Mucosa of stomach (tissue), 1 donor: ENCODE measurements at regions not wholly inside any gene's neighbourhood (a gene's known extent, or its start where the extent isn't known, plus 50 kb on each side); places are given as distances from the start of the nearest gene placed in this dataset.

ENCODE experiments used
- H3K27me3 ChIP-seq: one replicate; pipeline ENCODE4 v1.7.0; 2013; ENCODE audit warnings: mild to moderate bottlenecking, low read length; ENCODE audit not compliant: control insufficient read depth, insufficient read depth
- H3K36me3 ChIP-seq: one replicate; pipeline ENCODE4 v1.7.0; 2013; ENCODE audit warnings: low read length; ENCODE audit not compliant: control insufficient read depth, insufficient read depth
- H3K4me1 ChIP-seq: one replicate; pipeline ENCODE4 v1.7.0; 2013; ENCODE audit warnings: mild to moderate bottlenecking, low read length; ENCODE audit not compliant: control insufficient read depth, insufficient read depth
- H3K4me3 ChIP-seq: one replicate; pipeline ENCODE4 v1.7.0; 2013; ENCODE audit warnings: low read length
- H3K9ac ChIP-seq: one replicate; pipeline ENCODE4 v1.7.0; 2013; ENCODE audit warnings: mild to moderate bottlenecking, low read length, moderate library complexity
- H3K9me3 ChIP-seq: one replicate; pipeline ENCODE4 v1.7.0; 2013; ENCODE audit warnings: mild to moderate bottlenecking, low read length, moderate library complexity; ENCODE audit not compliant: control insufficient read depth
- donor health status: Pancreatic carcinoma.

- H3K4me3 ChIP-seq: no peak overlapping the region
- no peaks in the 10 kb centered on the region for H3K36me3 ChIP-seq
- H3K9ac ChIP-seq: no peak overlapping the region
- H3K27me3 ChIP-seq: no peaks in the 10 kb centered on the region
- peaks cover 19% of the 10 kb centered on the region for H3K4me1 ChIP-seq
- no peaks in the 10 kb centered on the region for H3K9me3 ChIP-seq
Measured at GRCh38 chr15:62337934-62338333, 172.8 kb upstream of the C2CD4B start.

- Histone ChIP-seq H3K36me3 (no peaks in the 10 kb centered on the region), H3K27me3 (no peaks in the 10 kb centered on the region), H3K9me3 (no peaks in the 10 kb centered on the region), H3K4me1 (peaks cover 24% of the 10 kb centered on the region), H3K9ac (no peak overlapping the region), H3K4me3 (no peak overlapping the region)
Measured at GRCh38 chr15:62338497-62338896, 173.4 kb upstream of the C2CD4B start.

- no peaks in the 10 kb centered on the region for H3K36me3 ChIP-seq
- H3K27me3 ChIP-seq: no peaks in the 10 kb centered on the region
- H3K4me1 ChIP-seq: peaks cover 33% of the 10 kb centered on the region
- no peaks in the 10 kb centered on the region for H3K9me3 ChIP-seq
- H3K4me3 ChIP-seq: no peak overlapping the region
- no peak overlapping the region for H3K9ac ChIP-seq
Measured at GRCh38 chr15:62342959-62343358, 177.9 kb upstream of the C2CD4B start.

- H3K9ac ChIP-seq: no peak overlapping the region
- peaks cover 33% of the 10 kb centered on the region for H3K4me1 ChIP-seq
- no peaks in the 10 kb centered on the region for H3K9me3 ChIP-seq
- no peaks in the 10 kb centered on the region for H3K36me3 ChIP-seq
- H3K4me3 ChIP-seq: no peak overlapping the region
- H3K27me3 ChIP-seq: no peaks in the 10 kb centered on the region
Measured at GRCh38 chr15:62343397-62343796, 178.3 kb upstream of the C2CD4B start.

GRCh38 chr15:62344806-62345539 is 179.9 kb upstream of the C2CD4B start:
- Histone ChIP-seq H3K27me3 (no peaks in the 10 kb centered on the region), H3K9ac (peak overlapping the region; percentile 42)

GRCh38 chr15:62346168-62346567 is 181.1 kb upstream of the C2CD4B start:
- Histone ChIP-seq H3K36me3 (no peaks in the 10 kb centered on the region), H3K9me3 (no peaks in the 10 kb centered on the region), H3K27me3 (no peaks in the 10 kb centered on the region), H3K4me1 (peaks cover 39% of the 10 kb centered on the region), H3K4me3 (no peak overlapping the region), H3K9ac (no peak overlapping the region)

More at GRCh38 chr15:62344806-62345539, 179.9 kb upstream of the C2CD4B start:
- Histone ChIP-seq H3K9me3 (no peaks in the 10 kb centered on the region), H3K4me1 (peaks cover 34% of the 10 kb centered on the region), H3K36me3 (no peaks in the 10 kb centered on the region), H3K4me3 (no peak overlapping the region)

- Histone ChIP-seq H3K27me3 (no peaks in the 10 kb centered on the region), H3K36me3 (no peaks in the 10 kb centered on the region), H3K4me1 (peaks cover 37% of the 10 kb centered on the region), H3K9ac (peak overlapping the region; percentile 69), H3K4me3 (no peak overlapping the region), H3K9me3 (no peaks in the 10 kb centered on the region)
Measured at GRCh38 chr15:62348118-62348517, 183.0 kb upstream of the C2CD4B start.

GRCh38 chr15:62348623-62349022 is 183.5 kb upstream of the C2CD4B start:
- Histone ChIP-seq H3K4me1 (peaks cover 32% of the 10 kb centered on the region), H3K4me3 (no peak overlapping the region), H3K36me3 (no peaks in the 10 kb centered on the region), H3K27me3 (no peaks in the 10 kb centered on the region), H3K9ac (peak overlapping the region; percentile 69), H3K9me3 (no peaks in the 10 kb centered on the region)

GRCh38 chr15:62352817-62353216 is 187.7 kb upstream of the C2CD4B start:
- Histone ChIP-seq H3K4me1 (peaks cover 25% of the 10 kb centered on the region), H3K9me3 (no peaks in the 10 kb centered on the region), H3K27me3 (no peaks in the 10 kb centered on the region), H3K36me3 (no peaks in the 10 kb centered on the region), H3K4me3 (no peak overlapping the region), H3K9ac (no peak overlapping the region)

GRCh38 chr15:62357431-62357830 is 192.3 kb upstream of the C2CD4B start:
- Histone ChIP-seq H3K9ac (no peak overlapping the region), H3K4me3 (no peak overlapping the region), H3K4me1 (peaks cover 4% of the 10 kb centered on the region), H3K36me3 (no peaks in the 10 kb centered on the region), H3K27me3 (no peaks in the 10 kb centered on the region), H3K9me3 (no peaks in the 10 kb centered on the region)

- H3K4me3 ChIP-seq: no peak overlapping the region
- H3K36me3 ChIP-seq: no peaks in the 10 kb centered on the region
- H3K27me3 ChIP-seq: no peaks in the 10 kb centered on the region
- H3K9me3 ChIP-seq: no peaks in the 10 kb centered on the region
- H3K9ac ChIP-seq: no peak overlapping the region
- peaks cover 4% of the 10 kb centered on the region for H3K4me1 ChIP-seq
Measured at GRCh38 chr15:62359416-62359815, 194.3 kb upstream of the C2CD4B start.

- Histone ChIP-seq H3K4me3 (no peak overlapping the region), H3K4me1 (peaks cover under 1% of the 10 kb centered on the region), H3K27me3 (no peaks in the 10 kb centered on the region), H3K9me3 (no peaks in the 10 kb centered on the region), H3K36me3 (no peaks in the 10 kb centered on the region), H3K9ac (no peak overlapping the region)
Measured at GRCh38 chr15:62360332-62361097, 195.4 kb upstream of the C2CD4B start.
